Smooth muscle cell (in vitro differentiated cells): ENCODE measurements at regions not wholly inside any gene's neighbourhood (a gene's known extent, or its start where the extent isn't known, plus 50 kb on each side); places are given as distances from the start of the nearest gene placed in this dataset.

Experiments
- DNase-seq: peaks from one replicate; lab custom pipeline; 2025; ENCODE audit not compliant: unreplicated experiment; lab: John Stamatoyannopoulos, UW
- H2AFZ ChIP-seq: fragments of 200-600 bp; sonication (generic); 2 replicates; pipeline ENCODE4 v1.6.0; 2016; ENCODE audit warnings: antibody characterized with exemption, low read depth, mild to moderate bottlenecking
- H3F3A ChIP-seq: fragments of 200-600 bp; sonication (generic); 2 replicates; pipeline ENCODE4 v1.6.0; 2017; ENCODE audit warnings: antibody characterized with exemption, low read depth
- H3K27ac ChIP-seq: fragments of 200-600 bp; sonication (generic); 2 replicates; pipeline ENCODE4 v1.5.1; 2016; ENCODE audit warnings: low read depth, mild to moderate bottlenecking
- H3K27me3 ChIP-seq: fragments of 200-600 bp; sonication (generic); 2 replicates; pipeline ENCODE4 v1.6.1; 2016; ENCODE audit warnings: low read depth, mild to moderate bottlenecking
- H3K36me3 ChIP-seq: fragments of 200-600 bp; sonication (generic); 2 replicates; pipeline ENCODE4 v1.5.1; 2016; ENCODE audit warnings: low read depth
- H3K4me1 ChIP-seq: fragments of 200-600 bp; sonication (generic); 2 replicates; pipeline ENCODE4 v1.5.1; 2016; ENCODE audit warnings: low read depth
- H3K4me2 ChIP-seq: fragments of 200-600 bp; sonication (generic); 2 replicates; pipeline ENCODE4 v1.6.0; 2016; ENCODE audit warnings: mild to moderate bottlenecking
- H3K4me3 ChIP-seq: fragments of 200-600 bp; sonication (generic); 2 replicates; pipeline ENCODE4 v1.5.1; 2016; ENCODE audit warnings: mild to moderate bottlenecking
- H3K79me2 ChIP-seq: fragments of 200-600 bp; sonication (generic); 2 replicates; pipeline ENCODE4 v1.6.0; 2016; ENCODE audit warnings: low read depth, mild to moderate bottlenecking
- H3K9ac ChIP-seq: fragments of 200-600 bp; sonication (generic); 2 replicates; pipeline ENCODE4 v1.6.0; 2016; ENCODE audit warnings: low read depth
- H3K9me3 ChIP-seq: fragments of 200-600 bp; sonication (generic); replicated peaks from 2 replicates; pipeline ENCODE4 v1.5.1; 2016; ENCODE audit warnings: low read depth
- H4K20me1 ChIP-seq: fragments of 200-600 bp; sonication (generic); 2 replicates; pipeline ENCODE4 v1.6.0; 2016; ENCODE audit warnings: low read depth
- CTCF ChIP-seq: fragments of 200-600 bp; sonication (generic); IDR thresholded peaks from 2 replicates; pipeline ENCODE4 v1.5.1; 2017; ENCODE audit warnings: borderline replicate concordance, mild to moderate bottlenecking, antibody characterized with exemption; ENCODE audit not compliant: insufficient read depth, poor library complexity, severe bottlenecking
- WGBS: methylation state at CpG from one replicate; pipeline ENCODE4 v1.1.7; 2016; ENCODE audit warnings: low lambda C conversion rate; 5-methylcytosine and 5-hydroxymethylcytosine counted together

GRCh38 chr2:12389344-12390045, 327.2 kb upstream of the TRIB2 start:
- Histone ChIP-seq H3K27me3 (no peaks in the 10 kb centered on the region), H3K9ac (no peak overlapping the region), H3K79me2 (no peaks in the 10 kb centered on the region), H3F3A (no peaks in the 10 kb centered on the region), H3K4me2 (peak overlapping the region; percentile 72), H3K9me3 (no peaks in the 10 kb centered on the region), H3K4me1 (no peaks in the 10 kb centered on the region), H3K36me3 (no peaks in the 10 kb centered on the region), H3K4me3 (no peak overlapping the region), H2AFZ (no peak overlapping the region), H3K27ac (no peak overlapping the region), H4K20me1 (no peaks in the 10 kb centered on the region)
- 50% methylated on average over 9 of the region's 9 CpGs for WGBS
- no peak for TF ChIP-seq CTCF
- no peak for DNase-seq

GRCh38 chr2:12391116-12391515, 325.6 kb upstream of the TRIB2 start:
- Histone ChIP-seq H3F3A (no peaks in the 10 kb centered on the region), H3K9me3 (no peaks in the 10 kb centered on the region), H4K20me1 (no peaks in the 10 kb centered on the region), H3K27me3 (no peaks in the 10 kb centered on the region), H3K4me2 (peak overlapping the region; percentile 12), H3K4me3 (no peak overlapping the region), H3K79me2 (no peaks in the 10 kb centered on the region), H3K4me1 (no peaks in the 10 kb centered on the region), H2AFZ (no peak overlapping the region), H3K27ac (no peak overlapping the region), H3K36me3 (no peaks in the 10 kb centered on the region), H3K9ac (no peak overlapping the region)
- WGBS: 15% methylated on average over 2 of the region's 2 CpGs
- no peak for TF ChIP-seq CTCF
- no peak for DNase-seq

GRCh38 chr2:12396699-12397098, 320.0 kb upstream of the TRIB2 start:
- H2AFZ ChIP-seq: peak overlapping the region; percentile 41
- H3K36me3 ChIP-seq: no peaks in the 10 kb centered on the region
- no peaks in the 10 kb centered on the region for H4K20me1 ChIP-seq
- no peak for TF ChIP-seq CTCF
- H3K9me3 ChIP-seq: no peaks in the 10 kb centered on the region
- no peaks in the 10 kb centered on the region for H3K4me1 ChIP-seq
- H3K4me2 ChIP-seq: no peak overlapping the region
- H3F3A ChIP-seq: no peaks in the 10 kb centered on the region
- H3K27ac ChIP-seq: no peak overlapping the region
- no peak overlapping the region for H3K9ac ChIP-seq
- no peaks in the 10 kb centered on the region for H3K27me3 ChIP-seq
- no peaks in the 10 kb centered on the region for H3K79me2 ChIP-seq
- WGBS: 77% methylated on average over 6 of the region's 6 CpGs
- no peak overlapping the region for H3K4me3 ChIP-seq
- DNase-seq: no peak

- H3K79me2 ChIP-seq: no peaks in the 10 kb centered on the region
- no peak overlapping the region for H2AFZ ChIP-seq
- 49% methylated on average over 9 of the region's 9 CpGs for WGBS
- H3K4me2 ChIP-seq: no peak overlapping the region
- H3K4me1 ChIP-seq: no peaks in the 10 kb centered on the region
- no peak for TF ChIP-seq CTCF
- DNase-seq: no peak
- no peaks in the 10 kb centered on the region for H3K27me3 ChIP-seq
- no peaks in the 10 kb centered on the region for H3F3A ChIP-seq
- no peaks in the 10 kb centered on the region for H3K9me3 ChIP-seq
- no peak overlapping the region for H3K4me3 ChIP-seq
- no peaks in the 10 kb centered on the region for H4K20me1 ChIP-seq
- no peak overlapping the region for H3K27ac ChIP-seq
- H3K9ac ChIP-seq: no peak overlapping the region
- no peaks in the 10 kb centered on the region for H3K36me3 ChIP-seq
These were observed 318.9 kb upstream of the TRIB2 start for GRCh38 chr2:12397854-12398253.
